ENCODE measurements at regions not wholly inside any gene's neighbourhood (a gene's known extent, or its start where the extent isn't known, plus 50 kb on each side); places are given as distances from the start of the nearest gene placed in this dataset.

DNA sequence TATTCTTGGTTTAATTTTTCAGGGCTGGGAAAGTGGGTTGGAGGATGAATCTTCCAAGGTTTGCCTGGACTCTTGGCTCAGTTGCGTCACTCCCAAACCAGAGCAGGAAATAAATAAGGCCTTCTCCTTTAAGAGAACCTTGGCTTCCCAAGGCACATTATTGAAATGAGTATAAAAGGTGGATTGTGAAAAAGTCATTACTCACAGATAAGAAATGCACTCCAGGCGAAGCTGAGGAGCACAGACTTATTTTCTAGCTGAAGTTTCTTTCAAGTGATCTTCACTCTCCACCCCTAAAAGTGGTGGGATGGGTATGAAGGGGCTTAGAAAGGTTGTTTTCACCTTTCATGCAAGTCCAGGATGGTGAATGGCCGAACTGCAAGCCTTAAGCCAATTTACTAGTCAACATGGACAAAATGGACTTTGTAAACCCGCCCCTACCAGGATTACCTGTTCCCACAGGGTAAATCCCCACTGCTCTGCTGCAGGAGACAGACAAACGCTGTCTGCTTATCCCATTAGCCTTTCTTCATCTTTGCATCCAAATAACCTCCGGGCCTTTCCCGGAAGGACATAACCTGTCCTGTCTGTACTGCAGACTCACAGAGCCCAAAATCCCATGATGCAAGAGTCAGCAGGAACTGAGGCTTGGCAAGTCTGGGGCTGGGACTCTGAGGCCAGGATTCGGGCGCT lies 207.6 kb downstream of the BCL11B start:
- Histone ChIP-seq H3K27ac (no peak overlapping the region), H3K36me3 (no peaks in the 10 kb centered on the region), H3K9me3 (no peaks in the 10 kb centered on the region), H3K4me3 (no peak overlapping the region), H3K27me3 (replicated peaks; ENCODE audit: insufficient read depth) (no peaks in the 10 kb centered on the region), H3K4me1 (replicated peaks) (no peaks in the 10 kb centered on the region)
- 72% methylated on average over 9 of the region's 9 CpGs for WGBS
- TF ChIP-seq POLR2A (IDR thresholded peaks at IDR 0.05) (no peak), POLR2AphosphoS5 (IDR thresholded peaks at IDR 0.05) (no peak)
- TF ChIP-seq, protein P1, sequence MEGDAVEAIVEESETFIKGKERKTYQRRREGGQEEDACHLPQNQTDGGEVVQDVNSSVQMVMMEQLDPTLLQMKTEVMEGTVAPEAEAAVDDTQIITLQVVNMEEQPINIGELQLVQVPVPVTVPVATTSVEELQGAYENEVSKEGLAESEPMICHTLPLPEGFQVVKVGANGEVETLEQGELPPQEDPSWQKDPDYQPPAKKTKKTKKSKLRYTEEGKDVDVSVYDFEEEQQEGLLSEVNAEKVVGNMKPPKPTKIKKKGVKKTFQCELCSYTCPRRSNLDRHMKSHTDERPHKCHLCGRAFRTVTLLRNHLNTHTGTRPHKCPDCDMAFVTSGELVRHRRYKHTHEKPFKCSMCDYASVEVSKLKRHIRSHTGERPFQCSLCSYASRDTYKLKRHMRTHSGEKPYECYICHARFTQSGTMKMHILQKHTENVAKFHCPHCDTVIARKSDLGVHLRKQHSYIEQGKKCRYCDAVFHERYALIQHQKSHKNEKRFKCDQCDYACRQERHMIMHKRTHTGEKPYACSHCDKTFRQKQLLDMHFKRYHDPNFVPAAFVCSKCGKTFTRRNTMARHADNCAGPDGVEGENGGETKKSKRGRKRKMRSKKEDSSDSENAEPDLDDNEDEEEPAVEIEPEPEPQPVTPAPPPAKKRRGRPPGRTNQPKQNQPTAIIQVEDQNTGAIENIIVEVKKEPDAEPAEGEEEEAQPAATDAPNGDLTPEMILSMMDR (IDR thresholded peaks at IDR 0.05): no peak
- DNase-seq (ENCODE audit: low spot score): no peak
- intact Hi-C loops (cut with DNase I): no loop called here

DNA sequence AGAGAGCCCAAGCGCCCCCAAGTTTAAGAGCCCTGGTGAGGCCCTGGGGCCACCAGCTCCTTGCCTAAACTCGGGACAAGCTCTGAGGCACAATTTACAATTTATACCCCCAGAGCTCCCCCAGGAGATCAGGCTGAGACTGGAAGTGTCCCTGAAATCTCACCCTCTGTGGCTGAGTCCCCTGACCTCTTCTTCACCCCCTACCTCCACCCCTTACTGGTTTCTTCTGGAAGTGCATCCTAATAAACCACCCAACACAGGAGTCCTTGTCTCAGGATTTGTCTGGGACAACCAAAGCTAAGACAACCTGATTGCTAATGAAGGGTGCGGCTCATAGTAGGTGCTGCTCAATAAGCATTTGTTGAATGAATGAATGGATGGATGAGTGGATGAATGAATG lies 206.4 kb downstream of the BCL11B start:
- no peaks in the 10 kb centered on the region for H3K4me1 ChIP-seq (replicated peaks)
- no peaks in the 10 kb centered on the region for H3K36me3 ChIP-seq
- 92% methylated on average over 3 of the region's 3 CpGs for WGBS
- H3K27ac ChIP-seq: no peak overlapping the region
- H3K4me3 ChIP-seq: no peak overlapping the region
- no peaks in the 10 kb centered on the region for H3K9me3 ChIP-seq
- TF ChIP-seq POLR2AphosphoS5 (IDR thresholded peaks at IDR 0.05): no peak
- no peak for TF ChIP-seq POLR2A (IDR thresholded peaks at IDR 0.05)
- TF ChIP-seq, protein P1 (IDR thresholded peaks at IDR 0.05): no peak
- no peak for DNase-seq (ENCODE audit: low spot score)
- no peaks in the 10 kb centered on the region for H3K27me3 ChIP-seq (replicated peaks; ENCODE audit: insufficient read depth)
- intact Hi-C loops (cut with DNase I): no loop called here

DNA sequence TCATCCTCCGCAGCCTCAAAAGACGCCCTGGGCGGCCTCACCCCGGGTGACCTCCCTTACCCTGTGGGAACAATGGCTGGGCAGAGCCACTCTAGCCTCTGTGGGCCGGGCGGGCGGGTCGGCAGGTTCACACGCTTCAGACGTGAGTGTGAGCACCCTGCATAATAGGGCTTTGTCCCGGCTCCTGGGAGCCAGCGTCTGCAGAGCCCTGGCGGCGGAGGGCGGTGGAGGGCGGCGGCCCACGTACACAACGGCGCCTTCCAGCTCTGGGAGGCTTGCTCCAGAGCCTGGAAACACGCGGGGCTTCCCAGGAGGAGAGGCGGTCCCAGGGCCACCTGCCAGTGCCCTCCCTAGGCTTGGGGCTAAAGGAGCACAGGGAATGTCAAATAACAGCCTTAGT lies 205.6 kb downstream of the BCL11B start:
- no peak for DNase-seq (ENCODE audit: low spot score)
- no peak for TF ChIP-seq POLR2A (IDR thresholded peaks at IDR 0.05)
- no peak for TF ChIP-seq POLR2AphosphoS5 (IDR thresholded peaks at IDR 0.05)
- TF ChIP-seq, protein P1 (IDR thresholded peaks at IDR 0.05): no peak
- H3K27me3 ChIP-seq (replicated peaks; ENCODE audit: insufficient read depth): no peaks in the 10 kb centered on the region
- H3K4me3 ChIP-seq: no peak overlapping the region
- 60% methylated on average over 23 of the region's 23 CpGs for WGBS
- no peaks in the 10 kb centered on the region for H3K4me1 ChIP-seq (replicated peaks)
- no peaks in the 10 kb centered on the region for H3K36me3 ChIP-seq
- no peak overlapping the region for H3K27ac ChIP-seq
- intact Hi-C loops (cut with DNase I): no loop called here
- H3K9me3 ChIP-seq: no peaks in the 10 kb centered on the region

DNA sequence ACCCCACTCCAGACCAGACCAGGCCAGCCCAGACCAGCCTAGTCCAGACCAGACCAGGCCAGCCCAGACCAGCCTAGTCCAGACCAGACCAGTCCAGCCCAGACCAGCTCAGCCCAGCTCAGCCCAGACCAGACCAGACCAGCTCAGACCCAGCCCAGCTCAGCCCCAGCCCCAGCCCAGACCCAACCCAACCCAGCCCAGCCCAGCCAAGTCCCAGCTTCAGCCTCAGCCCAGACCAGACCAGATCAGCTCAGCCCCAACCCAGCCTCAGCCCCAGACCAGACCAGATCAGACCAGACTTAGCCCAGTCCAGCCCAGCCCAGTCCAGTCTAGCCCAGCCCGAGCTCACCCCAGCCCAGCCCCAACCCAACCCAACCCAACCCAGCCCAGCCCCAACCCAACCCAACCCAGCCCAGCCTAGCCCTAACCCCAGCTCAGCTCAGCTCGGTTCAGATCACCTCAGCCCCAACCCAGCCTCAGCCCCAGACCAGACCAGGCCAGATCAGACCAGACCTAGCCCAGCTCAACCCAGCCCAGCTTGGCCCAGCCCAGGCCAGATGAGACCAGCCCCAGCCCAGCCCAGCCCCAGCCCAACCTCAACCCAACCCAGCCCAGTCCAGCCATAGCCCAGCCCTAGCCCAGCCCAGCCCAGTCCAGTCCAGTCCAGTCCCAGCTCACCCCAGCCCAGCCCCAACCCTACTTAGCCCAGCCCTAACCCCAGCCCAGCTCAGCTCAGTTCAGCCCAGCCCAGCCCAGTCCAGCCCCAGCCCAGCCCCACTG lies 204.7 kb downstream of the BCL11B start:
- intact Hi-C loops (cut with DNase I): no loop called here
- WGBS: 94% methylated on average over 2 of the region's 2 CpGs
- Histone ChIP-seq H3K4me3 (no peak overlapping the region), H3K27me3 (replicated peaks; ENCODE audit: insufficient read depth) (no peaks in the 10 kb centered on the region), H3K36me3 (no peaks in the 10 kb centered on the region), H3K27ac (no peak overlapping the region), H3K4me1 (replicated peaks) (no peaks in the 10 kb centered on the region), H3K9me3 (no peaks in the 10 kb centered on the region)
- TF ChIP-seq POLR2A (IDR thresholded peaks at IDR 0.05): no peak
- no peak for TF ChIP-seq POLR2AphosphoS5 (IDR thresholded peaks at IDR 0.05)
- TF ChIP-seq, protein P1 (IDR thresholded peaks at IDR 0.05): no peak
- no peak for DNase-seq (ENCODE audit: low spot score)

DNA sequence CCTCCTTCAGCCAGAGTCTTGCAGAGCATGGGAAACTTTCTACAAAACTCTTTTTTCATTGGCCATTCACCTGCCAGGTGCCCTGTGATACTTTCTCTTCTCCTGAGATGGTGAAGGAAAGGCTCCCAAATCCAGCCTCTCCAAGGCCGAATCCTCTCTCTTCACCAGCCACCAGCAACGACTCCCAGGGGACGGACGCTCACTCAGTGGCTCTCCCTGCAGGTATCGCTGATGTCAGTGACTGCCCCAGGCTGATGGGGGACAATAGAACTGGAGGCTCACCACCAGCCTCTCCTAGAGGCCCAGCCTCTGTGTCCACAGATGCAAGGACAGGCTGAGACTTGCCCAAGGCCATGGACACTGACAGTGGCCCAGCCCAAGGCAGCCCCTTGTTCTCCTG lies 204.1 kb downstream of the BCL11B start:
- DNase-seq (ENCODE audit: low spot score): no peak
- intact Hi-C loops (cut with DNase I): no loop called here
- H3K4me3 ChIP-seq: no peak overlapping the region
- WGBS: 95% methylated on average over 5 of the region's 5 CpGs
- H3K36me3 ChIP-seq: no peaks in the 10 kb centered on the region
- H3K9me3 ChIP-seq: no peaks in the 10 kb centered on the region
- H3K27me3 ChIP-seq (replicated peaks; ENCODE audit: insufficient read depth): no peaks in the 10 kb centered on the region
- no peak overlapping the region for H3K27ac ChIP-seq
- no peak for TF ChIP-seq POLR2A (IDR thresholded peaks at IDR 0.05)
- H3K4me1 ChIP-seq (replicated peaks): no peaks in the 10 kb centered on the region

All from prostate gland (tissue), 2 donors.